H9 (cell line): ENCODE measurements at regions not wholly inside any gene's neighbourhood (a gene's known extent, or its start where the extent isn't known, plus 50 kb on each side); places are given as distances from the start of the nearest gene placed in this dataset.

Experiments
- DNase-seq: peaks from one replicate; pipeline ENCODE4 v3.0.0-alpha.2; 2017
- H2AFZ ChIP-seq: one replicate; pipeline ENCODE4 v1.6.1; 2013; ENCODE audit warnings: mild to moderate bottlenecking, low read length, control low read depth, moderate library complexity
- H2AK5ac ChIP-seq: 2 replicates; pipeline ENCODE4 v1.6.1; 2013; ENCODE audit warnings: low read length, control low read depth, mixed read lengths; ENCODE audit not compliant: insufficient read length
- H2BK120ac ChIP-seq: one replicate; pipeline ENCODE4 v1.6.1; 2013; ENCODE audit warnings: low read depth, mild to moderate bottlenecking, low read length, control low read depth, inconsistent platforms; ENCODE audit not compliant: poor library complexity, severe bottlenecking
- H2BK12ac ChIP-seq: 2 replicates; pipeline ENCODE4 v1.6.1; 2013; ENCODE audit warnings: low read length, control low read depth, mixed read lengths, low read depth; ENCODE audit not compliant: insufficient read length
- H2BK15ac ChIP-seq: 2 replicates; pipeline ENCODE4 v1.6.1; 2013; ENCODE audit warnings: low read depth, low read length, control low read depth
- H2BK20ac ChIP-seq: one replicate; pipeline ENCODE4 v1.6.1; 2013; ENCODE audit warnings: low read depth, mild to moderate bottlenecking, low read length, control low read depth, inconsistent platforms; ENCODE audit not compliant: poor library complexity, severe bottlenecking
- H2BK5ac ChIP-seq: 2 replicates; pipeline ENCODE4 v1.6.1; 2013; ENCODE audit warnings: low read length, control low read depth, mixed read lengths; ENCODE audit not compliant: insufficient read length
- H3K14ac ChIP-seq: 2 replicates; pipeline ENCODE4 v1.6.1; 2013; ENCODE audit warnings: low read length, control low read depth; ENCODE audit not compliant: insufficient read depth
- H3K18ac ChIP-seq: 2 replicates; pipeline ENCODE4 v1.6.1; 2013; ENCODE audit warnings: low read depth, mild to moderate bottlenecking, mixed read lengths, low read length, control low read depth; ENCODE audit not compliant: insufficient read length
- H3K23ac ChIP-seq: 2 replicates; pipeline ENCODE4 v1.6.1; 2013; ENCODE audit warnings: low read length, control low read depth, mixed read lengths, low read depth; ENCODE audit not compliant: insufficient read length
- H3K23me2 ChIP-seq: 2 replicates; pipeline ENCODE4 v1.6.1; 2013; ENCODE audit warnings: low read depth, mild to moderate bottlenecking, mixed read lengths, low read length, control low read depth; ENCODE audit not compliant: insufficient read length, poor library complexity, severe bottlenecking
- H3K27ac ChIP-seq: 2 replicates; pipeline ENCODE4 v1.5.1; 2013; ENCODE audit warnings: low read length, control low read depth, mixed read lengths, low read depth; ENCODE audit not compliant: insufficient read length
- H3K27me3 ChIP-seq: 2 replicates; pipeline ENCODE4 v1.6.1; 2013; ENCODE audit warnings: low read length, control low read depth, inconsistent platforms; ENCODE audit not compliant: insufficient read depth
- H3K4ac ChIP-seq: 2 replicates; pipeline ENCODE4 v1.6.1; 2013; ENCODE audit warnings: low read depth, mild to moderate bottlenecking, control low read depth, inconsistent platforms, low read length, moderate library complexity
- H3K4me1 ChIP-seq: 2 replicates; pipeline ENCODE4 v1.6.1; 2013; ENCODE audit warnings: low read length, control low read depth, inconsistent platforms; ENCODE audit not compliant: insufficient read depth
- H3K4me2 ChIP-seq: 2 replicates; pipeline ENCODE4 v1.6.1; 2013; ENCODE audit warnings: low read length, control low read depth, mixed read lengths; ENCODE audit not compliant: insufficient read length, insufficient read depth
- H3K56ac ChIP-seq: 2 replicates; pipeline ENCODE4 v1.6.1; 2013; ENCODE audit warnings: low read depth, mild to moderate bottlenecking, mixed read lengths, low read length, control low read depth; ENCODE audit not compliant: insufficient read length
- H3K79me1 ChIP-seq: 2 replicates; pipeline ENCODE4 v1.6.1; 2013; ENCODE audit warnings: low read depth, mild to moderate bottlenecking, moderate library complexity, low read length, control low read depth, inconsistent platforms; ENCODE audit not compliant: insufficient read depth, poor library complexity, severe bottlenecking
- H3K79me2 ChIP-seq: 2 replicates; pipeline ENCODE4 v1.6.1; 2013; ENCODE audit warnings: low read length, control low read depth, inconsistent platforms; ENCODE audit not compliant: insufficient read depth
- H3K9ac ChIP-seq: 2 replicates; pipeline ENCODE4 v1.6.1; 2013; ENCODE audit warnings: low read length, control low read depth, mixed read lengths; ENCODE audit not compliant: insufficient read length; ENCODE audit errors: extremely low read depth
- H3K9me3 ChIP-seq: one replicate; pipeline ENCODE4 v1.6.1; 2013; ENCODE audit warnings: low read depth, low read length, inconsistent platforms; ENCODE audit not compliant: control insufficient read depth
- H3T11ph ChIP-seq: one replicate; pipeline ENCODE4 v1.6.1; 2013; ENCODE audit warnings: mild to moderate bottlenecking, low read length, control low read depth, inconsistent platforms
- H4K20me1 ChIP-seq: one replicate; pipeline ENCODE4 v1.6.1; 2013; ENCODE audit not compliant: control insufficient read depth, insufficient read length, insufficient read depth
- H4K5ac ChIP-seq: 2 replicates; pipeline ENCODE4 v1.6.1; 2013; ENCODE audit warnings: low read depth, mild to moderate bottlenecking, mixed read lengths, low read length, control low read depth; ENCODE audit not compliant: insufficient read length
- H4K8ac ChIP-seq: replicated peaks from 2 replicates; pipeline ENCODE4 v1.6.1; 2013; ENCODE audit warnings: low read length, control low read depth, mixed read lengths, low read depth; ENCODE audit not compliant: insufficient read length
- H4K91ac ChIP-seq: 2 replicates; pipeline ENCODE4 v1.6.1; 2013; ENCODE audit warnings: low read depth, mild to moderate bottlenecking, moderate library complexity, mixed read lengths, low read length, control low read depth; ENCODE audit not compliant: insufficient read length
- H3K27ac Mint-ChIP-seq, 3 experiments: 2 replicates in 2 of 3; 3 replicates in 1 of 3; pipeline ENCODE4 v1.8.0; 2020 to 2021; ENCODE audit warnings: mixed read lengths in 3 of 3, mild to moderate bottlenecking in 1 of 3, moderate library complexity in 1 of 3
- H3K27me3 Mint-ChIP-seq: 2 replicates; pipeline ENCODE4 v1.8.0; 2021; ENCODE audit warnings: low read depth, mild to moderate bottlenecking, moderate library complexity, mixed read lengths
- H3K36me3 Mint-ChIP-seq, 3 experiments: 2 replicates in 2 of 3; 3 replicates in 1 of 3; pipeline ENCODE4 v1.8.0; 2020 to 2021; ENCODE audit warnings: low read depth in 3 of 3, mixed read lengths in 3 of 3; ENCODE audit not compliant: insufficient read depth in 1 of 3
- H3K4me1 Mint-ChIP-seq, 2 experiments: 2 replicates each; pipeline ENCODE4 v1.8.0; 2020; ENCODE audit warnings: mixed read lengths in 2 of 2
- H3K4me3 Mint-ChIP-seq, 2 experiments: 2 replicates in 1 of 2; 3 replicates in 1 of 2; pipeline ENCODE4 v1.8.0; 2020 to 2021; ENCODE audit warnings: mild to moderate bottlenecking in 2 of 2, mixed read lengths in 2 of 2, moderate library complexity in 1 of 2
- H3K9me3 Mint-ChIP-seq, 2 experiments: 2 replicates in 1 of 2; 3 replicates in 1 of 2; pipeline ENCODE4 v1.8.0; 2020; ENCODE audit warnings: mild to moderate bottlenecking in 2 of 2, mixed read lengths in 2 of 2, moderate library complexity in 1 of 2
- WGBS: extraction: QIAGEN DNeasy Blood & Tissue Kit; methylation state at CpG from one replicate; pipeline ENCODE4 v1.1.7; 2013; ENCODE audit warnings: missing lambda C conversion rate, low lambda C conversion rate, mixed read lengths; ENCODE audit not compliant: insufficient read length; ENCODE audit errors: extremely low coverage; 5-methylcytosine and 5-hydroxymethylcytosine counted together
- TF ChIP-seq, protein P1 (sequence below): fragments of 200-600 bp; sonication (generic); conservative IDR thresholded peaks from 3 replicates; pipeline ENCODE4 v1.8.0; 2021; ENCODE audit warnings: antibody characterized with exemption, mild to moderate bottlenecking

DNA sequence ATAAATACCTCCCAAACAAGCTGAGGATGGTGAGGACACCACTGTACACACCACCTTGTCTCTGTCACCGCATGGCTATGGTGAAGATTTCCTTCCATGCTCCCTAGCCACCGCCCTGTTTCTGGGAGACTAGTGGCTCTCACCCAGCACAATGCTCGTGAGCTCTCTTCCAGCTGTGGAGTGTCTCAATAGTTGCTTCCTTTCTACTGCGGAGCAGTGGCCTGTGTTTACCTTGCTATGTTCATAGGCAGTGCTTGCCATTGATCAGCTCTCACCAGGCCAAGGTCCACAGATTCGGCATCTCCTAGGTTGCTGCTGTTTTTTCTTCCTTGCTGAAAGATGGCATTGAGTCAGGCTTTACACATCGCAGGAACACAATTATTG lies 313.6 kb upstream of the RTL1 start:
- DNase-seq = no peak
- Histone ChIP-seq H3K23ac (no peak overlapping the region), H3K14ac (no peak overlapping the region), H2BK15ac (no peak overlapping the region), H4K91ac (no peak overlapping the region), H2BK12ac (no peak overlapping the region), H3K79me1 (no peaks in the 10 kb centered on the region), H3K27ac (no peak overlapping the region), H2BK120ac (no peak overlapping the region), H3K9me3 (no peaks in the 10 kb centered on the region), H3K4me2 (no peak overlapping the region), H4K20me1 (no peaks in the 10 kb centered on the region), H4K5ac (no peak overlapping the region), H3K4ac (no peak overlapping the region), H4K8ac (no peak overlapping the region), H3K9ac (no peak overlapping the region), H2BK5ac (no peak overlapping the region), H2AFZ (no peak overlapping the region), H2BK20ac (no peak overlapping the region), H3K27me3 (no peaks in the 10 kb centered on the region), H2AK5ac (no peak overlapping the region), H3K79me2 (no peaks in the 10 kb centered on the region), H3K56ac (no peak overlapping the region), H3K18ac (no peak overlapping the region), H3T11ph (no peak overlapping the region), H3K23me2 (no peaks in the 10 kb centered on the region), H3K4me1 (no peaks in the 10 kb centered on the region)
- peaks cover 3 to 4% of the 10 kb centered on the region in 2 experiments for H3K9me3 Mint-ChIP-seq
- H3K27ac Mint-ChIP-seq = no peak overlapping the region
- no CpG with 5 or more reads among the region's 6 CpGs for WGBS
- H3K27me3 Mint-ChIP-seq = peaks cover 30% of the 10 kb centered on the region
- no peak overlapping the region for H3K4me3 Mint-ChIP-seq
- TF ChIP-seq, protein P1, sequence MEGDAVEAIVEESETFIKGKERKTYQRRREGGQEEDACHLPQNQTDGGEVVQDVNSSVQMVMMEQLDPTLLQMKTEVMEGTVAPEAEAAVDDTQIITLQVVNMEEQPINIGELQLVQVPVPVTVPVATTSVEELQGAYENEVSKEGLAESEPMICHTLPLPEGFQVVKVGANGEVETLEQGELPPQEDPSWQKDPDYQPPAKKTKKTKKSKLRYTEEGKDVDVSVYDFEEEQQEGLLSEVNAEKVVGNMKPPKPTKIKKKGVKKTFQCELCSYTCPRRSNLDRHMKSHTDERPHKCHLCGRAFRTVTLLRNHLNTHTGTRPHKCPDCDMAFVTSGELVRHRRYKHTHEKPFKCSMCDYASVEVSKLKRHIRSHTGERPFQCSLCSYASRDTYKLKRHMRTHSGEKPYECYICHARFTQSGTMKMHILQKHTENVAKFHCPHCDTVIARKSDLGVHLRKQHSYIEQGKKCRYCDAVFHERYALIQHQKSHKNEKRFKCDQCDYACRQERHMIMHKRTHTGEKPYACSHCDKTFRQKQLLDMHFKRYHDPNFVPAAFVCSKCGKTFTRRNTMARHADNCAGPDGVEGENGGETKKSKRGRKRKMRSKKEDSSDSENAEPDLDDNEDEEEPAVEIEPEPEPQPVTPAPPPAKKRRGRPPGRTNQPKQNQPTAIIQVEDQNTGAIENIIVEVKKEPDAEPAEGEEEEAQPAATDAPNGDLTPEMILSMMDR = no peak
- H3K4me1 Mint-ChIP-seq = peaks cover 12% of the 10 kb centered on the region in 2 experiments
- H3K36me3 Mint-ChIP-seq = peaks cover 0 to 3% (median 2%) of the 10 kb centered on the region in 3 experiments; a peak in 4 of 7 replicates
